ENCODE measurements at regions not wholly inside any gene's neighbourhood (a gene's known extent, or its start where the extent isn't known, plus 50 kb on each side); places are given as distances from the start of the nearest gene placed in this dataset.

DNA sequence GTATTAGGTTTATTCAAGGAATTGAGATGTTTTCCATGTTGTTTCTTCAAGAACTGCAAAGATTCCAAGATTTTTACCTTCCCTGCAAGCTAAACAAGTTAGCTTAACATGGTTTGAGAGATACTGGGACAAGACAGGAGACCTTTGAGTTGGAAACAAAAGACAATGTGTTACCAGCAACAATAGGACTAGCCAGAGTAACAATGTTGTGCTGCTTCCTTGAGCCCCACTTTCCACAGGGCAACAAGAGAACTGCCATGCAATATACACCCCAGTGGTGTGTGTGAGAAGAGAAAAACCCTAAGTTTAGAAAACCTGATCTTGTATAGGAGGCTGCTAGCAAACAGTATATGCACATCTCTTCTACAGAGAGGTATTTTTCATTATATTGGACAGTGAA is 264.6 kb downstream of the PCDH20 start:
- TF ChIP-seq BHLHE40 (IDR thresholded peaks at IDR 0.05; ENCODE audit: borderline replicate concordance) (no peak), L3MBTL2 (conservative IDR thresholded peaks at IDR 0.05) (no peak), FOXA1 (IDR thresholded peaks at IDR 0.05) (no peak), LEF1 (IDR thresholded peaks at IDR 0.05; ENCODE audit: borderline replicate concordance) (no peak), CTBP1 (IDR thresholded peaks at IDR 0.05; ENCODE audit: borderline replicate concordance) (no peak), SUZ12 (IDR thresholded peaks at IDR 0.05) (no peak), TARDBP (IDR thresholded peaks at IDR 0.05) (no peak), FOXK2 (IDR thresholded peaks at IDR 0.05) (no peak), ARNT (IDR thresholded peaks at IDR 0.05) (no peak), ZNF384 (IDR thresholded peaks at IDR 0.05) (no peak), FOXM1 (IDR thresholded peaks at IDR 0.05; ENCODE audit: borderline replicate concordance) (no peak)
